MCF 10A (cell line): ENCODE measurements at regions not wholly inside any gene's neighbourhood (a gene's known extent, or its start where the extent isn't known, plus 50 kb on each side); places are given as distances from the start of the nearest gene placed in this dataset.
A peak's percentile ranks its signal among the peaks of the same experiment; 100 is the strongest.

Experiments used
- BruUV-seq: library from RNA; stranded (reverse); fragments of 400-500 nt; replicated peaks from 2 replicates; lab custom pipeline; 2021; lab: Mats Ljungman, UMichigan
- CTCF ChIA-PET: fragments of 300-600 bp; sonication (Branson Sonifier 250); formaldehyde crosslinking; extraction: SDS; loops from one replicate; lab custom pipeline; 2021; ENCODE audit warnings: antibody characterized with exemption, inconsistent platforms; lab: Yijun Ruan, JAX
- POLR2A ChIA-PET: fragments of 300-600, 350-650 bp; sonication (Branson Sonifier 250); formaldehyde crosslinking; extraction: SDS; loops from one replicate; lab custom pipeline; 2020; ENCODE audit warnings: antibody characterized with exemption, inconsistent platforms; lab: Yijun Ruan, JAX
- DNase-seq: peaks from one replicate; pipeline ENCODE4 v3.0.0-alpha.2; 2018; ENCODE audit not compliant: unreplicated experiment
- H3K27ac Mint-ChIP-seq: one replicate; pipeline ENCODE4 v1.8.0; 2022; ENCODE audit warnings: mild to moderate bottlenecking, low read depth, mixed read lengths; ENCODE audit not compliant: unreplicated experiment
- H3K27me3 Mint-ChIP-seq: one replicate; pipeline ENCODE4 v1.8.0; 2022; ENCODE audit warnings: mixed read lengths; ENCODE audit not compliant: insufficient read depth, unreplicated experiment
- H3K36me3 Mint-ChIP-seq: one replicate; pipeline ENCODE4 v1.8.0; 2022; ENCODE audit warnings: mild to moderate bottlenecking, moderate library complexity, mixed read lengths; ENCODE audit not compliant: insufficient read depth, unreplicated experiment
- H3K4me1 Mint-ChIP-seq: one replicate; pipeline ENCODE4 v1.8.0; 2022; ENCODE audit warnings: mixed read lengths; ENCODE audit not compliant: insufficient read depth, unreplicated experiment
- H3K4me3 Mint-ChIP-seq: one replicate; pipeline ENCODE4 v1.8.0; 2022; ENCODE audit warnings: mild to moderate bottlenecking, moderate library complexity, mixed read lengths; ENCODE audit not compliant: unreplicated experiment
- H3K9me3 Mint-ChIP-seq: one replicate; pipeline ENCODE4 v1.8.0; 2022; ENCODE audit warnings: mixed read lengths; ENCODE audit not compliant: unreplicated experiment
- CTCF ChIP-seq: fragments of 200-600 bp; IDR thresholded peaks from one replicate; pipeline ENCODE4 v1.8.0; 2022; ENCODE audit warnings: antibody characterized with exemption, mild to moderate bottlenecking; ENCODE audit not compliant: unreplicated experiment
- intact Hi-C: fragments of 100-400 bp; cut with micrococcal nuclease; formaldehyde crosslinking; loops from 2 replicates; pipeline ENCODE4 v1.14.1; 2022

DNA sequence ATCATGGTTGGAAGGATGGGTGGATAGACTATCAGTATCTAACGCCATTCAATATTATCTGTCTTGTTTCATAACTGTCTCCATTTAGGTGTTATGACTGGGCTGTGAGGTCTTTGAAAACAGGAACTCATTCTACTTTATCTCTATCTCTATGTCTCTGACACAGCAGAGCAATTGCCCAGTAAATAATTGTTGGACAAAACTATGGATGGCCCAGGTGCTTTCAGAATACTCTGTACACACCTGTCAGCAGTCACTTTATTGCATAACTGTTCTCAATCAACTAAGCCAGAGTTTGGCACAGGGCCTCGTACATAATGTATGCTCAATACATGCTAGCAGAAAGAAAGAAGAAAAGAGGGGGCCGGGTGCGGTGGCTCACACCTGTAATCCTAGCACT is 210.3 kb downstream of the OPA1 start:
- CTCF ChIA-PET: interaction anchor here (1.6 to 2.0 kb wide), 2 partner anchors 22 to 513 kb away, joined by 4 to 7 read pairs; no protein-coding TSS in a partner anchor
- DNase-seq: peak; percentile 86
- no peaks in the 10 kb centered on the region for H3K27me3 Mint-ChIP-seq
- H3K4me3 Mint-ChIP-seq: no peak overlapping the region
- intact Hi-C loops: no loop called here
- H3K27ac Mint-ChIP-seq: peak overlapping the region; percentile 78
- POLR2A ChIA-PET: interaction anchor here (1.1 to 6.1 kb wide), 4 partner anchors 20 to 333 kb away, joined by 4 to 39 read pairs (median 5); partner anchors contain the start of gene HES1
- no peaks in the 10 kb centered on the region for H3K9me3 Mint-ChIP-seq
- peaks cover 19% of the 10 kb centered on the region for H3K4me1 Mint-ChIP-seq
- no TSS peak for BruUV-seq
- no peak for TF ChIP-seq CTCF
- peaks cover 5% of the 10 kb centered on the region for H3K36me3 Mint-ChIP-seq

DNA sequence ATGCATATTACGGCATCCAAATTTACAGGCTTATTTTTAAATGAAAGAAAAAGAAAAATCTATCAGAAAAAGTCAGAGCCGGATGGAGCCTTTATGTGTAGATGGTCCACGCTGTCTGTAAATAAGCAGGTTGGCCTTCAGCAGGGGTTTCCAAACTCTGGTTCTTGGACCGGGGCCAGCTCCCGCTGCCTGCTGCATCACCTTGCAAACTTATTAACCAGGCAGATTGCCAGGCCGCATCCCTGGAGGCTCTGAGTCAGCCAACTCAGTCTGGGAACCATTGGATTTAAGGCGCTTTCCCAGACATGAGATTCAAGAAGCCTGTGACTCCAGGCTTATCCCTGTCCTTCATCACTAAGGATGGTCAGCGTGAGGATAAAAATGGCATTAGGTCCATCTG is 212.4 kb downstream of the OPA1 start:
- Mint-ChIP-seq H3K27me3 (no peaks in the 10 kb centered on the region), H3K9me3 (no peaks in the 10 kb centered on the region), H3K27ac (no peak overlapping the region), H3K36me3 (peaks cover 5% of the 10 kb centered on the region), H3K4me1 (peaks cover 19% of the 10 kb centered on the region), H3K4me3 (no peak overlapping the region)
- TF ChIP-seq CTCF: no peak
- BruUV-seq: no TSS peak
- ChIA-PET POLR2A (interaction anchor here (0.9 to 6.1 kb wide), 8 partner anchors 25 to 510 kb away, joined by 4 to 39 read pairs (median 4); partner anchors contain the start of gene HES1), CTCF (interaction anchor here (1.7 kb wide), 1 partner anchor 510 kb away, joined by 4 read pairs; no protein-coding TSS in a partner anchor)
- intact Hi-C loops: no loop called here
- peak; percentile 100 for DNase-seq

DNA sequence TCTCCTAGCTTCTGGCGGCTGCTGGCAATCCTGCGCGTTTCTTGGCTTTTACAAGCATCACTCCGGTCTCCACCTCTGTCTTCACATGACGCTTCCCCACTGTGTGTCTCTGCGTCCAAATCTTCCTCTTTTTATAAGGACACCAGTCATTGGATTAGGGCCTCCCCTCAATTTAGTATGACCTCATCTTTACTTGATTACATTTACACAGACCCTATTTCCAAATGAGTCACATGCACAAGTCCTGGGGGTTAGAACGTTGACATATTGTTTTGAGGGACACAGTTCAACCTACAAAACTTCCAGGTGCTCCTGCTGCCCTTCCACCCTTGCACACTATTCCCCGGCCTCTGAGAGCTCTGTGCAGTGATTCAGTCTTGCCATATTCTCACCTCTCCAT is 215.3 kb downstream of the OPA1 start:
- CTCF ChIA-PET: no interaction called here
- Mint-ChIP-seq H3K9me3 (no peaks in the 10 kb centered on the region), H3K36me3 (peaks cover 2% of the 10 kb centered on the region), H3K27ac (no peak overlapping the region), H3K4me1 (peaks cover 15% of the 10 kb centered on the region), H3K27me3 (no peaks in the 10 kb centered on the region), H3K4me3 (no peak overlapping the region)
- TF ChIP-seq CTCF: no peak
- POLR2A ChIA-PET: interaction anchor here (0.9 to 1.4 kb wide), 2 partner anchors 18 to 515 kb away, joined by 3 read pairs; no protein-coding TSS in a partner anchor
- intact Hi-C loops: no loop called here
- no TSS peak for BruUV-seq
- no peak for DNase-seq

GRCh38 chr3:193809106-193809505 is 216.1 kb downstream of the OPA1 start:
- Mint-ChIP-seq H3K36me3 (no peaks in the 10 kb centered on the region), H3K4me1 (peaks cover 11% of the 10 kb centered on the region), H3K27me3 (no peaks in the 10 kb centered on the region), H3K4me3 (no peak overlapping the region), H3K27ac (no peak overlapping the region), H3K9me3 (no peaks in the 10 kb centered on the region)
- no TSS peak for BruUV-seq
- intact Hi-C loops: no loop called here
- ChIA-PET CTCF (no interaction called here), POLR2A (no interaction called here)
- no peak for DNase-seq
- no peak for TF ChIP-seq CTCF
